Ascending aorta (tissue), 2 donors: ENCODE measurements at regions not wholly inside any gene's neighbourhood (a gene's known extent, or its start where the extent isn't known, plus 50 kb on each side); places are given as distances from the start of the nearest gene placed in this dataset.
"Not testable (repeated sequence)": the region's sequence is repeated elsewhere in the genome, so short reads cannot be mapped to it uniquely, and the experiment has no call there.

Experiments used
- DNase-seq, 2 donors: peaks; one replicate each; pipeline ENCODE4 v3.0.0-alpha.2; 2019; ENCODE audit warnings: low spot score in 2 of 2
- H3K27ac ChIP-seq, 2 donors: fragments of 200-600 bp; sonication (generic); one replicate each; pipeline ENCODE4 v1.5.1; 2016 to 2017; ENCODE audit warnings: mild to moderate bottlenecking in 1 of 2
- H3K27me3 ChIP-seq: fragments of 200-600 bp; sonication (generic); one replicate; pipeline ENCODE4 v1.5.1; 2017
- H3K36me3 ChIP-seq, 2 donors: fragments of 200-600 bp; sonication (generic); one replicate each; pipeline ENCODE4 v1.5.1; 2016
- H3K4me1 ChIP-seq, 2 donors: fragments of 200-600 bp; sonication (generic); one replicate each; pipeline ENCODE4 v1.5.1; 2016 to 2017; ENCODE audit warnings: mild to moderate bottlenecking in 1 of 2
- H3K4me3 ChIP-seq, 2 donors: fragments of 200-600 bp; sonication (generic); one replicate each; pipeline ENCODE4 v1.5.1; 2016 to 2017; ENCODE audit warnings: mild to moderate bottlenecking in 1 of 2
- H3K9me3 ChIP-seq, 2 donors: fragments of 200-600 bp; sonication (generic); one replicate each; pipeline ENCODE4 v1.5.1; 2016
- intact Hi-C: fragments of 100-400 bp; cut with DNase I; formaldehyde crosslinking; loops from one replicate; pipeline ENCODE4 v1.15.1; 2023
- TF ChIP-seq, protein P1 (sequence below), 3 experiments: fragments of 200-600 bp in 2 of 3; fragments of 450-650 bp in 1 of 3; sonication (generic) in 2 of 3; IDR thresholded peaks; one replicate each; pipeline ENCODE4 v1.5.1; 2016 to 2019; ENCODE audit warnings: antibody characterized with exemption in 3 of 3, mild to moderate bottlenecking in 1 of 3, moderate library complexity in 1 of 3

DNA sequence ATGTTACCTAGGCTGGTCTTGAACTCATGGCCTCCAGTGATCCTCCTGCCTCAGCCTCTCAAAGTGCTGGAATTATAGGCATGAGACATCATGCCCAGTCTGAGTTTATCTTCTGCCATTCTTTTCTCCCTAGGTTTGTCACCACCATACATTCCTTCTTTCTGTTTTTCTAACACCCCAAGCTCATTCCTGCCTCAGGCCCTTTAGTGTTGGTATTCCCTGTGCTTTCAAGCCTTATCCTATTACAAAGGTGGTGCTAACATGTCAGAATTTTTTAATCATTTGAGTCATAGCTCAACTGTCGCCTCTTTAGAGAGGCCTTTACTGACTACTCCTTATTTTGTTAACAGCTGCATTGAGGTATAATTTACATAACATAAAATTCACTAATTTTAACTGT lies 221.1 kb upstream of the PRSS16 start:
- no peaks in the 10 kb centered on the region for H3K4me1 ChIP-seq
- no peaks in the 10 kb centered on the region for H3K27me3 ChIP-seq
- no peaks in the 10 kb centered on the region for H3K9me3 ChIP-seq
- no peak for DNase-seq
- H3K36me3 ChIP-seq: no peaks in the 10 kb centered on the region
- intact Hi-C loops: no loop called here
- TF ChIP-seq, protein P1, sequence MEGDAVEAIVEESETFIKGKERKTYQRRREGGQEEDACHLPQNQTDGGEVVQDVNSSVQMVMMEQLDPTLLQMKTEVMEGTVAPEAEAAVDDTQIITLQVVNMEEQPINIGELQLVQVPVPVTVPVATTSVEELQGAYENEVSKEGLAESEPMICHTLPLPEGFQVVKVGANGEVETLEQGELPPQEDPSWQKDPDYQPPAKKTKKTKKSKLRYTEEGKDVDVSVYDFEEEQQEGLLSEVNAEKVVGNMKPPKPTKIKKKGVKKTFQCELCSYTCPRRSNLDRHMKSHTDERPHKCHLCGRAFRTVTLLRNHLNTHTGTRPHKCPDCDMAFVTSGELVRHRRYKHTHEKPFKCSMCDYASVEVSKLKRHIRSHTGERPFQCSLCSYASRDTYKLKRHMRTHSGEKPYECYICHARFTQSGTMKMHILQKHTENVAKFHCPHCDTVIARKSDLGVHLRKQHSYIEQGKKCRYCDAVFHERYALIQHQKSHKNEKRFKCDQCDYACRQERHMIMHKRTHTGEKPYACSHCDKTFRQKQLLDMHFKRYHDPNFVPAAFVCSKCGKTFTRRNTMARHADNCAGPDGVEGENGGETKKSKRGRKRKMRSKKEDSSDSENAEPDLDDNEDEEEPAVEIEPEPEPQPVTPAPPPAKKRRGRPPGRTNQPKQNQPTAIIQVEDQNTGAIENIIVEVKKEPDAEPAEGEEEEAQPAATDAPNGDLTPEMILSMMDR (IDR thresholded peaks at IDR 0.05): no peak
- H3K27ac ChIP-seq: no peak overlapping the region
- no peak overlapping the region for H3K4me3 ChIP-seq

DNA sequence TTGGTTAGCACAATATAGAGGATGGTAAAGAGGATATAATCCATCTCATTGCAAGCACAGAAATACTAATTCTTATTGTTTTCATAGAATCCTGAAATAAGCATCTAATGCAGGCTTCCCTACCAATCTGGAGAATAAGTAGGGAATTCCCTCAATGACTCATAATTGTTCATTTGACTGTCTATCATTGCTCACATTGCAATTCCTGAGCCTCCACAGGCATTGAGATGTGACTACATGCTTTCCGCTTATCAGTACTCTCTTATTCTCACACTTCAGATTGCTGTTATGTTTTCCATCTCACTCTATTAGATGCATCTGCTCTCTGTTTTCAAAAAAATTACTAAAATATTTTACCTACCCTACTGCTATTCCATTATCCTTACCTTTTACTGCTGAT lies 216.2 kb upstream of the PRSS16 start:
- intact Hi-C loops: no loop called here
- Histone ChIP-seq H3K36me3 (no peaks in the 10 kb centered on the region), H3K27me3 (no peaks in the 10 kb centered on the region), H3K27ac (no peak overlapping the region), H3K9me3 (no peaks in the 10 kb centered on the region), H3K4me1 (no peaks in the 10 kb centered on the region), H3K4me3 (no peak overlapping the region)
- TF ChIP-seq, protein P1 (IDR thresholded peaks at IDR 0.05): no peak
- no peak for DNase-seq

DNA sequence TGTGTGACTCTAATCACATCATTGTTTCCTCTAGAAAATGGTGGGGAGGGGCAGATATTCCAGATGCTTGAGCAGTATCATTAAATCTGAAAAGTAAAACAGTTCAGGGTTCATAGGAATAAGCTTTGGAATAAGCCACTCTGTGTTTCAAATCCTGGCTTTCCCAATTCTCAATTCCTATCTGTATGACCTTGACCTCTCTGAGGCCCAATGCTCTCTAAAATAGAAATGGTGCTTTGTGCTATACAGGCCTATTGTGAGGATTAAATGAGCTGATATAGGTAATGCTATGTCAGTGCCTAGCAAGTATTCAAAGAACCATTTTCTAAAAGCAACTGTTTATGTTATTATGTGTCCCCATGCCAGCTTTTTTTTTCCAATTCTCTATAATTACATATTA lies 209.0 kb upstream of the PRSS16 start:
- DNase-seq: no peak
- H3K27me3 ChIP-seq: no peaks in the 10 kb centered on the region
- intact Hi-C loops: no loop called here
- H3K4me1 ChIP-seq: no peaks in the 10 kb centered on the region
- TF ChIP-seq, protein P1 (IDR thresholded peaks at IDR 0.05): no peak
- H3K36me3 ChIP-seq: no peaks in the 10 kb centered on the region
- no peak overlapping the region for H3K4me3 ChIP-seq
- no peaks in the 10 kb centered on the region for H3K9me3 ChIP-seq
- H3K27ac ChIP-seq: no peak overlapping the region

DNA sequence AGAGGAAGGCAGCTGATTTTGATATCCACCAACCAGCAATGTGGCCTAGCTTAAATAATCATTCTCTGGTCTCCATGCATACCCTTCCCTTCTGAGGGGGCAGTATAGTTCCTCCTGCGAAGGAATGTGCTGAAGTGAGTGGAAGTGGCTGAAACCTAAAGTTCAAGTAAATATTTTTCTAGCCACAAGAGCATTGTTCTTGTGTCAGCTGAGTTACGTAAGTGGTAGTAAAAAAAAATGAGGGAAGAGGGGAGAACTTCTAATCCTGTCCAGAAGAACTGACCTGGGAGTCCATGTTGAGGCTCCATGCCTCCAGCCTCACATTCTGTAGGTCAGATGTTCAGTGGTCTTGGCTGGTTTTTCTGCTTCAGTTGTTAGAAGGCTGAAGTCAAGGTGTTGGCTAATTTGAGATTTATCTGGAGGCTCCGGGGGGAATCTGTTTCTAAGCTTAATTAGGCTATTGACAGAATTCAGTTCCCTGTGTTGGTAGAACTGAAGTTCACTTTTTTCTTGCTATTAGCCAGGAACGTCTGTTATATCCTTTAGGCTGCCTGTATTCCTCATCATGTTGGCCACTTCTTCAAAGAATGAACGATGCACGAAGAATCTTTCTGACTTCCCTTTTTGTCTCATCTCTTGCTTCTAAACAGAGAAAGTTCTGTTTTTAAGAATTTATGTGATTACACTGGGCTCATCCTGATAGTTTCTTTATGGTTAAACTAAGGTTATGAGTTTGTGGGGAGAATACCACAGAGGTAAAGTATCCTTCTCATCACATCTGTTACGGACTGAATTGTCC lies 207.1 kb upstream of the PRSS16 start:
- intact Hi-C loops: no loop called here
- Histone ChIP-seq H3K27me3 (no peaks in the 10 kb centered on the region), H3K36me3 (no peaks in the 10 kb centered on the region), H3K9me3 (no peaks in the 10 kb centered on the region), H3K27ac (no peak overlapping the region), H3K4me3 (no peak overlapping the region), H3K4me1 (no peaks in the 10 kb centered on the region)
- TF ChIP-seq, protein P1 (IDR thresholded peaks at IDR 0.05): no peak
- DNase-seq: no peak

DNA sequence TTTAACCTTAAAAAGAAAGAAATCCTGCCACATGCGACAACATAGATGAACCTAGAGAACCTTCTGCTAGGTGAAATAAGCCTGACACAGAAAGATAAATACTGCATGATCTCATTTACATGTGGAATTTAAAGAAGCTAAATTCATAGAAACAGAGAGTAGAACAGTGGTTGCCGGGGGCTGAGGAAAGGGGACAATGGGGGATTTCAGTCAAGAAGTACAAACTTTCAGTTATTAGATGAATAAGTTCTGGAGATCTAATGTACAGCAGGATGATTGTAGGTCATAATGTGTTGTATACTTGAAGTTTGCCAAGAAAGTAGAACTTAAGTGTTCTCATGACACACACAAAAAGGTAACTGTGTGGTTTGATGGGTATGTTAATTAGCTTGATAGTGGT lies 204.3 kb upstream of the PRSS16 start:
- Histone ChIP-seq H3K9me3 (no peaks in the 10 kb centered on the region), H3K4me1 (no peaks in the 10 kb centered on the region), H3K27ac (no peak overlapping the region), H3K27me3 (no peaks in the 10 kb centered on the region), H3K4me3 (no peak overlapping the region), H3K36me3 (no peaks in the 10 kb centered on the region)
- intact Hi-C loops: no loop called here
- no peak for DNase-seq
- TF ChIP-seq, protein P1 (IDR thresholded peaks at IDR 0.05): no peak

DNA sequence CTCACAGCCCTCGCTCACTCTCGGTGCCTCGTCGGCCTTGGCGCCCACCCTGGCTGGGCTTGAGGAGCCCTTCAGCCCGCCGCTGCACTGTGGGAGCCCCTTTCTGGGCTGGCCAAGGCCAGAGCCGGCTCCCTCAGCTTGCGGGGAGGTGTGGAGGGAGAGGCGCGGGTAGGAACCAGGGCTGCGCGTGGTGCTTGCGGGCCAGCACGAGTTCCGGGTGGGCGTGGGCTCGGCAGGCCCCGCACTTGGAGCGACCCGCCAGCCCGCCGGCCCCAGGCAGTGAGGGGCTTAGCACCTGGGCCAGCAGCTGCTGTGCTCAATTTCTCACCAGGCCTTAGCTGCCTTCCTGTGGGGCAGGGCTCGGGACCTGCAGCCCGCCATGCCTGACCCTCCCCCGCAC lies 202.4 kb upstream of the PRSS16 start:
- H3K27me3 ChIP-seq, H3K4me3 ChIP-seq, H3K9me3 ChIP-seq, H3K36me3 ChIP-seq, H3K4me1 ChIP-seq, intact Hi-C loops, H3K27ac ChIP-seq, DNase-seq: not testable (repeated sequence)

DNA sequence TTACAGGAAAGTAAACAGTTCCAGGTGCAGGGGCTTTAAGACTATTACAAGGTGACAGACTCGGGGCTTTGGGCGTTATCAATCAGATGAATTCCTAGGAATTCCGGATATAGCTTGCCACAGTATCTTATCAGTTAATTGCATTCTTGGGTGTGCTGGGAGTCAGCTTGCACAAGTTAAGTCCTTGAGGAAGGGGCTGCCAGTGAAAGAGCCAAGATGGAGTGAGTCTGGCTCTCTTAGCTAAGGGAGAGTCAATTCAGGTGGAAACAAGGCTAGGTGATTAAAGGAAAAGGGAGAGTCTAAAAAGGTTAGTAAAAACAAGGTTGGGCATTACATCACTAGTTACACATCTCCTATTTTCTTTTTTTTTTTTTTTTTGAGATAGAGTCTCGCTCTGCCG lies 199.8 kb upstream of the PRSS16 start:
- H3K36me3 ChIP-seq, H3K9me3 ChIP-seq, DNase-seq, H3K4me1 ChIP-seq, H3K27ac ChIP-seq, intact Hi-C loops, H3K27me3 ChIP-seq, H3K4me3 ChIP-seq: not testable (repeated sequence)
